Right renal pelvis (tissue), 4 donors: ENCODE measurements at regions not wholly inside any gene's neighbourhood (a gene's known extent, or its start where the extent isn't known, plus 50 kb on each side); places are given as distances from the start of the nearest gene placed in this dataset.
A peak's percentile ranks its signal among the peaks of the same experiment; 100 is the strongest.

Experiments used
- DNase-seq, 4 donors: peaks; one replicate each; pipeline ENCODE4 v3.0.0-alpha.2; 2013; ENCODE audit warnings: low read depth in 4 of 4, low spot score in 3 of 4, missing footprints in 1 of 4

DNA sequence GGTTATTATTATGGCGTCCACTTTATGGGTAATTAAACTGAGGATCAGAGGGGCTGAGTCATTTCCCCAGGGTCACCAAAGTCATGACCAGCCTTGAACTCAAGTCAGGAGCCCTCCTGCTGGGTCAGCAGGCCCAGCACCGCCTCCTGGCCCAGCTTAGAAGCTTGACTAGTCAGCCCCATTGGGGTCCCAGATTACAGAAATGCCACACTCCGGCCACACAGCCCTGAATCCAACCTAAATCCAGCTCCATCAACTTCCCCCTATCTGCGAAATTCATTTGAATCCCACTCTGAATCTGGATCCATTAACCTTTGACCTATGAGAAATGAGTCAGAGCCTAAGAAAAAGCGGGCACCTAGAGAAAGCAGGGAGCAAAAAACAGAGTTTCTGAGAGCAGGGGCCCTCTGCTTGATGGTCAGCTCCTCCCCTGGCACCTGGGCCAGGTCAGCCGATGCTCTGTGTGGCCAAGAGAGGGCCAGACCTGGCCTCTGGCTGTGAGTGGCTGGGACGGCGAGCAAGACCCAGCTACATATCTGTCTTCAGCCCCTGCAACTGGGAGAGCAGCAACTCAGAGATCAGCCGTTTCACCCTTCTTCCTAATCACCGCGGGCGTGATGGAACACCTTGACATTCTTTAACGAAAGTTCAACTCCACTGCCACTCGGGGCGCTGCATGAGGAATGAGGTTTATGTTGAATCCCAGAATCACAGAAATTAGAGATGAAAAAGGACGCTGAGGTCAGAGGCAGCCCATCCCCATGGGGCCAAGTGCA lies 196.1 kb downstream of the TRIM29 start:
- DNase-seq = no peak

DNA sequence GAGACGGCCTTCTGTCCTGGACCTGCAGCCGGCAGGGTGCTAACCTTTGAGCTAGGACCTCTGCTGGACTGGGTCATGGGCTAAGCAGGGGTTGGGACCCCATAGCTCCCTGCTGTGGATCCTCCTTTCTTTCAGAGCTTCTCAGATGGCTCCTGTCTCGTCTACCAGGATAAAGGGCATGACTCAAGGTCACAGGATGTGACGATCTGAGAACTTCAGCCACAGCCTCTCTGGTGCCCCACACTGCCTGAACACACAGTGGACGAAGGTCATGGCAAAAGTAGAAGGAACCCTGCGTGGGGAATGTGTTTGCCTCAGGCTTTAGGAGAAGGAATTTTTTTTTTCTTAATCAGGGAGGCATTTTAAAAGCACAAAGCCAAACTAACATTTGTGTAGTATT lies 196.7 kb downstream of the TRIM29 start:
- DNase-seq = no peak

DNA sequence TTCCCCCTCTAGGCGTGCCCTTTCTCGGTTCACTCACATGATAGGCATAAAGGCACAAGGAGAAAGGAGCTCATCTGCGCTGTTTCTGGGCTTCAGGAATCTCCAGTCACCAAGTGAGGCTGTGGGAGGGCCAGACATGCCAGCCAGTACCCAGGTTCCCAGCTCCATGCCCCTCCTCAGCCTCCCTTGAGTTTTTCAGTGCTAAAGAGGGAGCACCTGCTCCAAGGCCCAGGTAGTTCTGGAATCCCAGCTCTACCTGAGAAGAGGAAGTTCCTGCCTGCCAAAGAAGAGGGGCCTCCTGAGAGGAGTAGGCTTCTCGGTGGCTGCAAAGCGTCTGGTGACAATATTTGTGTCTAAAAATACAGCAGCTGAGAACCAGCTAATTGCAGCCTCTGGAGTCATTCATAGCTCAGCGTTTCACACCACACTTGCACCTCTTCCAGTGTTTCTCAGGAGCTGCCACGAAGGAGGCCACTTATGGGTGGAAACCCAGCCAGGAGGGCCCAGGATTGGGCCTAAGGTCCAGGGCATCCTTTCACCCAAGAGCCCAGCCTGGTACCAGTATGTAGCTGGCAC lies 197.4 kb downstream of the TRIM29 start:
- no peak for DNase-seq

DNA sequence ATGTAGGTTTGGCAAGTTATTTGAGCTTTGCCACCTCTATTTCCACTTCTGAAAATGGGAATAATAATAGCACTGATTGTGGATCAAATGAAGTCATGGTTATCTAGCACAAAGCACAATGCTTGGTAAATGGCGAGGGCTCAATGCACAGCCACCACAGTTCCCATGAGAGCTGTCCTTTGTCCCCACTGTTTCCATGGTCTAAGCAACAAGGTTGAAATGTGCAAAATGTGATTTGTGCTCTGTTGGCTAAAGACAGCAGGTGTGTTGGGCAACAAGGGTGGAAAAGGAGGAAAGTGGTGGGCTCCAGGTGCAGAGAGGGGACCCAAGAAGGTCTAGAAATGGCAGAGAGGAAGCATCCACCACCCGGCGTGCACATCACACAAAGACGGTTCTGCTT lies 200.5 kb downstream of the TRIM29 start:
- DNase-seq = no peak

DNA sequence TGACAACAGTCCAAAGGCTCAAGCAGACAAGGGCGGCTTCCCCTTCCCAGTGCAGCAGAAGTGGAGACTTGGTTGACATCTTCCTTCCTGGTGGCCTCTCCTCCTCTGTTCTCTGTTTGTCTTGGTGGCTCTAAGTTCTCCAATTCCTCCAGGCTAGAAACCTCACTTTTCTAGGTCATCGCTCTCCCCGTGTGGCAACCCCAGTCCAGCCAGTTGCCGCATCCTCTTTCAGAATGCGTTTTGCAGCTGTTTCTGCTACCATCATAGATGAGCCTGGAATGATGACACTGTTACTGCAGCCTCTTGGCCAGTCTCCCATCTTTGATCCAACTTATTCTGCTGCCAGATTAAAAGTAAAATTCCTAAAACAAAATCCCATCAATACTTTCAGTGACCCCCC lies 201.5 kb downstream of the TRIM29 start:
- no peak for DNase-seq

DNA sequence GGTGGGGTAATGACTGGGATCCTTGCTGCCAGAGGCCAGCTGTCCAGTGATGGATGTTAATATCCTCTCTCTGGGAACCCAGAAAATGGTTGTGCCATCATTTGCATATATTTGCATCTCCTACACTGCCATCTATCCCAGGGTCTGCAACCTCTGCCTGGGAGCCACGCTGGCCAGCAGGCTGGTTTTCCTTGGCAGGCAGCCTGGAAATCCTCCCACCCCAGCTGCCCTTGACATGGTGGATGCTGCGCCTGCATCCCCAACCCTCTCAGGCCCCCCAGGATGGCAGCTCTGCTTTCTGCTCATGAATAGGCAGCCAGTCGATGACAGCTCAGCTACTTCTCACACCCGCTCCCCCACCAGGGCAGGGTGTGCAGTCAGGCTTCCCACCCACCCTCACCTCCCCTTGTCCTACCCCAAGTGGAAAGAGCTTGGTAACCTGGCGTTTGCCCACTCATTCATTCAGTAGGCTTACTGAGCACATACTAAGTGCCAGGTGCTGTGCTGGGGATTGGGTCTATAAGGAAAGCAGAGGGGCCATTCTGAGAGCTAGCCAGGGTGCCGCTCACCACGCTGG lies 202.5 kb downstream of the TRIM29 start:
- no peak for DNase-seq

DNA sequence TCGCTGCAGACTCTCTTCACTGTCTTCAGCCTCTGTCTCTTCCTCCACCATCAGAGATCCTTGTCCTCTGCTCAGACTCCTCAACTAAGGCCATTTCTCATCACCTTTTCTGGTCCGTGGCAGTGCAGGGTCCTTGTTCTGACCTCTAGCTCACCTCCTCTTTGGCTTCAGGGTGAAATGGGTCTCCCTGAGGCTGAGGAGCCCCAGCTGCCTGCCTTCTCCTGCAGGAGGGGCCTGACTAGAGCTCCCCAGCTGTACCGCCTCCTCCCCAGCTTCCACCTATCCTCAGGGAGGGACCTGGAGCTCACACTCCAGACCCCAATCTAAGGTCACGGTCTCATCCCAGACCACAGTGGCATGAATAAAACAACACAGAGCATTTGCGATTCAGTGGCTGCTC lies 203.0 kb downstream of the TRIM29 start:
- no peak for DNase-seq

DNA sequence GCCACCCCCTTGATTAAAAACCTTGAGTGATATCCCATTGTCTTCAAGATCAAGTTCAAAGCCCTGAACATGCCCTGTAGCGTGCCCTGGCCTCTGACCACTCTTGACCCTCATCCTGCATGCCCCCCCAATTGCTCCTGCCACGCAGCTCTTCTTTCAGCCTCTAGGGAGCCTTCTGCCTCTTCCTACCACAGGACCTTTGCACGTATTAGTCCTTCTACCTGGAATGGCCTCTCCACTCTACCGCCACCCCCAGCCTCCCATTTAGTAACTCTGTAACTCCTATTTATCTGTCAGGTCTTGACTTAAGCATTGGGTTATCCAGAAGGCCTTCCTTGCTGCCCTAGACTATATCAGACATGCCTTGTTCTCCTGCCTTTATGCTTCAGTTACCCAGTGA lies 203.6 kb downstream of the TRIM29 start:
- DNase-seq = no peak

DNA sequence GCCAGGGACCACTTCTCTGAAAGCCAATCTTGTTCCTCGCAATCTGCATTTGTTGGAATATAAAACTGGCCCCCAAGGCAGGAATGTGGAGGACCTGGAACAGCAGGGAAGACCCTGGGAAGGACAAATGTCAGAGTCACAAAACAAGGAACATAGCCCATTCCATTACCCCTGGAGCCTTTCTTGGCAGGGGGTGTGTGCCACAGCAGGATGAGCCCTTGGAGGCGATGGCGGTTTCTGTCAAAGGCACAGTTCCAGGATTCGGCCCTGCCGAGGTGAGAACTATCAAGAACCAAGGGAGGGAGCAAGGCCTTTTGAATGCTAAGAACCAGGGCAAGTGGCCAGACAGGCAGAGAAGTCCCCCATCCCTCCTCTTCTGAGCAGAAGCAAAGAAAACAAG lies 204.3 kb downstream of the TRIM29 start:
- no peak for DNase-seq

DNA sequence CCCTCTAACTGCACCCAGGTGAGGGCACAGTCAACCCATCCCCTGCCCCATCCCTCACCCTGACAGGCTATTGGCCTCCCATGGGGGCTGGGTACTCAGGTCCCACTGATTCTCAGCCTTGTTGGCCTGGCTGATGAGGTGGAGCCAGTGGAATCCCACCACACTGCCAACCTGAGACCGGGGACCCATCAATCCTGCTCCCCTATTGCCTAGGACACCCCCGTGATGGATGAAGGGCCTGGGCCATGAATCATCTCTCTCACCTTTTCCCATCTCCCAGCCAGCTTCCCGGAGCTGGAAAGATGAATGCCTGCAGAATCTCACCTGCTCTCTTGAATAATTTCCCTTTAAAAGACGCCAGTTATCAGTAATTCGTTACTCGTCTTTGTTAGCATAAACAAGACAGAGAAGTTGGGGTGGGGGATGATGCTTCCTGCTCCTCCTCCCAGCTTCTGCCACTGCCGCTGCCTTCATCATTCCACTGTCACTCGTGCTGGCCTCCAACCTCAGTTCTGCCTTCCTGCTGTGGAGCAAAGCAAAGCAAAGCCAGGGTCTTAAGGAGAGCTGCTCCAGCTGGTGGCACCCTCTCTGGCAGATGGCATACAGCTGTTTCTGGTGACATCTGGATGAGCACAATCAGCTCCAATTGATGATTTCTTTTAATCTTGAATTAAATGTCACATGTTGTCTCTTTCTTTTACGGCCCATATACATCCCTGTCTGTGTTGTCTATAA lies 204.0 kb upstream of the NECTIN1 start:
- DNase-seq = peak in 1 of 4 donors; percentile 12

DNA sequence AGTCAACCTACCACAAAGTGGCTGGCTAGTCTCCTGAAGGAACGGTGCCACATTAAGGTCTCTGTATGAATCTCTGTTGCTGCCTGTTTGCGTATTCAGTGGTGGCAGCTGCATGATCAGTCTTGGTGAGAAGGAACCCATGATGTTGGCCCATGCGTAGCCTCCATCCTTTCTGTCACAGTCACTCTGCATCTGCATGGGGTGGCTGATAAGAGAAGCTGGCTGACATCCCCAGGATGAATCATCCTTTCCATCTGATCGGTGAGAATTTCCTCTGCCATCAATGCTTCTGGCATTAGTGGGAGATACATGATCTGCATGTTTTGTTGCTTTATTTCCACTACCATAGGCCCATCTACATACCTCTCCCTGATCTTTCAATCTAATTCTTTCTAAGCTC lies 199.0 kb upstream of the NECTIN1 start:
- no peak for DNase-seq

DNA sequence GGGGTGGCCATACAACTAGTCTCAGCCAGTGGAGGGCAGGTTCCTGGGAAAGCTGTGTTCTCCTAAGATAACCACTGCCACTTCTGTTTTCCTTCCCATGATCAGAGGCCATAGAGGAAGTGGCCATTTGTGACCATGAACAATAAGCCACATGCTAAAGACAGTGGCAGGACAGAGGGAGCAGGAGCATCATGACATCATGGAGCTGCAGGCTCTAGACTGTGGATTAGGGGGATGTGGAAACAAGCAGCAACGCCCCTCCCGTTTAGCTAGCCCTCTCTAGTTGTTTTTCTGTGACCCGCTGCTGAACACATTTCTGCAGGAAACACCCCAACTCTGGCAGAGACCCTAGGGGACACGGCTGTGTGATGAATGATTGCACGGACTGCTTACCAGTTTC lies 195.0 kb upstream of the NECTIN1 start:
- no peak for DNase-seq

DNA sequence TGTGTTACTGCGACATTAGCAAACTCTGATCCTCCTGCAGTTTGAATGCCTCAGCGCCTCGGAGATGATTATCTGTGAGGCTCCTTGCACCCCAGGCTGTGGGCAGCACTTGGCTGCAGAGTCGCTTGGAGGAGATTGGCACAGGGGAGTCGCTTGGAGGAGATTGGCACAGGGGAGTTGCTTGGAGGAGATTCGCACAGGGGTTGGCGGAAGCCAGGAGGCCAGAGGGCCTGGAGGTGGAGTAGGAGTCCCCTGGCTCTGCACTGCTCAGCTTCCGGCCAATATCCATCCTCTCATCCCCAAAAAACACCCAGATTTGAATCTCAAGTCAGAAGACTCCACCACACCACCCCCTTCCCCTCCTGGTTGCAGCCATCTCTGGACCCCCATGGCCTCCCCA lies 192.6 kb upstream of the NECTIN1 start:
- no peak for DNase-seq

DNA sequence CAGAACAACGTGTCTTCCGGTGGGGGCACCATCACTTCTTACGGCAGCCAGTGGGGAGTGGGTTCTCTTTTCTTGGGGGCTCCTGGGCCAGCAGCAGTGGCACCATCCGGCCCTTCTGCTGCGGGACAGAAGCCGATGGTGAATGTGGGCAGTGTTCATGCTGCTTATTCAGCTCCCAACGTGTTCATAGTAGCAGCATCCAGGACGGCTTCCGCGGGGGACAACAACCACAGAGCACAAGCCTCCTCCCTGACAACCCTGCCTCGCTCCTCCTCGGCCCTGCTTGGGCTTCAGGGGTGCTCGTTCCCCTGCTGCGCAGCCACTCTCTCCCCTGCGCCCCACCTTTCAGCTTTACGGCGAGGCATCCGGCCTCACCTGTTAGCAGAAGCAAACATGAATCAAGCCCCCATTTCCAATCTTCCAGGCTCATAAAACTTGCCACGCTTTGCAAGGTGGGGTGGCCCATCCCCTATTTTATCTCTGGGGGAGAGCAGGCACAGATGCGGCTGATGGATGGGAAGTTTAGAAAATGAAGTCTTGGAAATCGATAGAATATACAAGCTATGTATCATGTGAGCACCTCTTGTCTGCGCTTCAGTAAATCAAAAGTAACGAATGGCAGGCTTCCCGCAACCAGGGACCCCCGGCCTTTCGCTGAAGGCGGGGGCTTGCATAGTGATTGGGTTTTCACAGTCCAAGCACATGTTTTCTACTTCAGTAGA lies 191.8 kb upstream of the NECTIN1 start:
- DNase-seq = no peak

DNA sequence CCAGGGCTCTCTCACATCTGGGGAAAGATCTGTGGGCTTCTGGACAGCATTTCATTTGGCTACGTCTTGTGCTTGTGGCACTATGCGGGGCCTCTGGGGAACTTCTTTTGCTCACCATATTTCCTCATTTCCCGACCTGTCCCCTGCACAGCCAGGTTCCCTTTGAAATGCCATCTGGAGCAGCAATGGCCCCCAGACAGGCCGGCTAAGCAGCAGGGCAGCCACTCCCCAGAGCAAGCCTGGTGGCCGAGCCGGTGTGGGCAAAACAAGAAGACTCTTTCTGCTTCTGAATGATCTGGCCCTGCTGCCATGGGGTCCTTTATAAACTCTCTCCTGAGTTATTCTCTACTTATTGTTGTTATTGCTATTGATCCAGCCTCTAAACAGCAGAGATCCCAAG lies 190.7 kb upstream of the NECTIN1 start:
- no peak for DNase-seq

DNA sequence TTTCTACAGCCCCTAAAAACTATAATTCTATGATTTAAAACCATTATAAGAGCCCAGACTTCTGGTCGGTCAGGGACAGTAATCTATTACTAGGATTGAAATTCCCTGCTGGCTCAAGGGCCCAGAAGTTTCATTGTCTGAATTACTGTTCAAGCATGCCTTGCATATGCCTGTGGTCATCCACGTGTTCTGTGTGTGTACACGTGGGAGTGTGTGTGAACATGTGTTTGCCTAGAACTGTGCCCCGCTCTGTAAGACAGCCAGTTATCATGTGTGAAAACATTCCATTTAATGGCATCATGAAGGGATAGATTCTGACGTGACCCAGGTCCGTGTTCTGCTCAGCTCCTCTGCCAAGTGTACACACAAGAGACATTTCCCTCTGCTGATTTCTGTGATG lies 189.3 kb upstream of the NECTIN1 start:
- no peak for DNase-seq

DNA sequence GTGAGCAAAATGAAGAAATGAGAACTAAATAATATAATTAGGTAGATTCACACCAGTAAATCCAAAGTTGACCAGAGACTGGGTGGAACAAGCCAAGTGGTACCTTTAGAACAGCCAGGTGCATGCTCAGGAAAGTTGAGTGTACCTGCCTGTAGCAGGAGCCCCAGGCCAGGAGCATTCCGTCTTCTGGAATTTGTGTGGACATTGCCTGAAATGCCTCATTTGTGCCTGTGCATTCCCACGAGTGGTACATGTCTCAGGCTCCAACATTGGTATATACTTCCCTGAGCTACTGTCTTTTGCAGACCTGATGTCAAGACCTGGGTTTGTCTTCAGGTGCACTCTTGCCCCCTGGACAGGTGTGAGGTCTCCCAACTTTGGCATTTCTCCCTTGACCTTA lies 187.6 kb upstream of the NECTIN1 start:
- DNase-seq = no peak

DNA sequence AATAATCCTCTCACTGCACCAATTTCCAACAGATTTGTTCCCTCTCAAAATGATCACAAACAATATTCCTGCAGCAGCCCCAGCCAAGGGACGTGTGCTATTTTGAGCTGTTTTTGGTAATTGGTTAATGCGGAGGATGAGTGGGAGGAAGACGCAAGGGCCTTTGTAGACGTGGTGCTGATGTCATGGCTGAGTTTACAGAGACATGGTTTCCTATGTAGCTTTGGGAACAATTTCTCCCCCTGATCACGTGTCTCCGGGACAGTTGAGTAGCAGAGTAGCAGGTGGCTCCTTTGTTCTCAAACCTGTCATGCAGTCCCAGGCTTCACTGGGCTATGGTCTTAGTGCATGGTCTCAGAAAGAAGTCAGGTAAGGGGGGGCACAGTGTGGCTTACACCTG lies 183.2 kb upstream of the NECTIN1 start:
- no peak for DNase-seq

DNA sequence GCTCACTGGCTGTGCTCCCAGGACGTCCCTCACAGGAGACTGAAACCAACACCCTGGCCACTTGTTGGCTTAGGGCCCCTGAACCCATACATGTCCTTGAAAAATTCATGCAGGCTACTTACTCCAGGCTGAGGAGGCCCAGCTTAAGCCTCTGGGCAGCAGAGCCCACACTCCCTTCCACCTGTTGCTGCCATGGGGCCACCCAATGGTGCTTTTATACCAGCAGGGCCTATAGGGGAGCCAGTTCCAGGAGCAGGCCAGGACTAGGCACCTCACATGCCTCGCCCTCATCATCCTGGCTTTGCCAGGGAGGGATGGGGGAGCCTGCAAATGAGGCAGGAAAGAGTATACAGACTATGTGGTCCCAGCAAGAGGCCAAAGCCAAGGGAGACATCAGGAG lies 181.7 kb upstream of the NECTIN1 start:
- DNase-seq = no peak

DNA sequence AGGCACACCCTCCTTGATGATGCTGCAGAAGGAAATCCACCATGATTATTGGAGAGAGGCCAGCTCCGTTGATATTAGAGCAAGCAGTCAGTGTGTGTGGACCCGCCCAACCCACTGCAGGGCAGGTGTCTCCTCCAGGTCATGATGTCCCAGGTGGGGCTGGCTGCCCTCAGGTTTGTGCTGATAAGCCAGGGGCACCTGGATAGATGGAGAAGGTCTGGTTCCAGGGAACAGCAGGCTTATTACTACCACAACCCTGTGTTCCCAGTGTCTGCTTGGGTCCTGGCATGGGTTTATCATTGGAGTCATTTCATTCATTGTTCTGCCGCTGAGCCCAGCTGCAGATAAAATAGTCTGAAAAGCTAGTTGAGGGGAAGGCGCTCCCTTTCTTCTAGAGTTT lies 181.1 kb upstream of the NECTIN1 start:
- DNase-seq = no peak

DNA sequence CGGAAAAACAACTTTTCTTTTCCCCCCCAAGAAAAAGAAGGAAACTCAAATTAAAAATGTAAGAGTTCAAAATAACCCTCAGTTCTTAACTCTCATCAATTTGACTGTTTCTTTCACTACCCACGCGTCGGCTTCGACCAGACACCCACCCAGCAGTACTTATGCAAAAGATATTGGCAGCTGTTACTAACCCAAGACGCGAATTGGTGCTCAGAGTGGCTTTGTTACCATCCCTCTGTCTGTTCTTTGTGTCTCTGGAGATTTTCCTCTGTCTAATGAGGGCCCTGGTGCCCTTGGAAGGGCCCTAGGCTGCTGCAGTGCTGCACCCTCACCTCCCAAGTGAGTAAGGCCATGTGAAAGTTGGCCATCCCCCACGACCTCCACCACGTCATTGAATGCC lies 180.5 kb upstream of the NECTIN1 start:
- no peak for DNase-seq
